Colonic mucosa (tissue), 4 donors: ENCODE measurements at regions not wholly inside any gene's neighbourhood (a gene's known extent, or its start where the extent isn't known, plus 50 kb on each side); places are given as distances from the start of the nearest gene placed in this dataset.

Experiments
- DNase-seq: peaks from one replicate; pipeline ENCODE4 v3.0.0-alpha.2; 2020
- H3K27ac ChIP-seq: fragments of 200-600 bp; one replicate; pipeline ENCODE4 v1.8.0; 2021
- H3K27me3 ChIP-seq: fragments of 200-600 bp; one replicate; pipeline ENCODE4 v1.8.0; 2021
- H3K36me3 ChIP-seq: fragments of 200-600 bp; one replicate; pipeline ENCODE4 v1.8.0; 2021
- H3K4me1 ChIP-seq: fragments of 200-600 bp; one replicate; pipeline ENCODE4 v1.8.0; 2021; ENCODE audit warnings: mild to moderate bottlenecking
- H3K4me3 ChIP-seq: fragments of 200-600 bp; one replicate; pipeline ENCODE4 v1.8.0; 2021
- H3K9ac ChIP-seq, 2 donors: one replicate each; pipeline ENCODE4 v1.7.0; 2013; ENCODE audit warnings: control low read depth in 2 of 2, low read depth in 2 of 2, low read length in 2 of 2
- H3K9me3 ChIP-seq: fragments of 200-600 bp; one replicate; pipeline ENCODE4 v1.8.0; 2021
- intact Hi-C: fragments of 100-400 bp; cut with DNase I; formaldehyde crosslinking; loops from one replicate; pipeline ENCODE4 v1.14.1; 2022
- TF ChIP-seq, protein P1 (sequence below): fragments of 200-600 bp; IDR thresholded peaks from one replicate; pipeline ENCODE4 v1.8.0; 2022; ENCODE audit warnings: antibody characterized with exemption, mild to moderate bottlenecking
- donor health status: healthy.
- donor health status: DM: no; HTN: no; CAD: no.
- donor health status: DM: no; HTN: no; CAD: no.

DNA sequence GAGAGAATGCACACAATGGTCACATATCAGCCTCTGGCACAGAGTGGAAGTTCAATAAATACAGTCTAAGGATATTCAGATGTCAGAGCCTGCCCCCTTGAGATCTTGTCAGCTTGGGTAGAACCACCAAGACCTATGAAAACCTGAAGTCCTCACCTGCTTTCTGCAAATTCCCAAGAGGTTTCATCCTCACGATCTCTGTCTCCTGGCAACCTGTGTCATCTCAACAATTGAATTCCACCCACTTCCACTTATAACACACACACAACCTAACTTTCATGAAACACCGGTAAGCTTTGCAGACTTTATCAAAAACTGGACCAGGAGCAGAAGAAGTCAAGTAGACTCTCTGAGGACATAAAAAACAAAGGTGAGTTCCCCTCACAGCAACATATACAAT lies 151.6 kb upstream of the SLC30A5 start:
- no peak overlapping the region for H3K9ac ChIP-seq

DNA sequence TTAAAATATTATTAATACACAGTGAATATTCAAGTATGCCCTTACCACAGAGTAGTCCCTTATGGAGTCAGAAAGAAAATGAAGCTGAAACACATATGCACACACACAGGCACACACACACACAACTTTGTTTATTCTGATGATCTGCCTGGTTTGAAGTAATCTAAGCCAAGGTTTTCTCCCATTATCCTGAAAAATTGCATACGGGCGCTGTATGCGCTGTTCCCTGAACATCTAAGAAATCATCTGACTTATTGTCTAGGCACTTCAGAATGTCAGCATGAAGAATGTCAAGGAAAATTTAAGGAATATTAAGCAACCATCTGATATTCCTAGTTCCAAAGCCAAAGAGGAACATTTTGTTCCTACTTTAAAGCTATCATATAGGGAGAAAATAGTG lies 147.1 kb upstream of the SLC30A5 start:
- Histone ChIP-seq H3K27ac (no peak overlapping the region), H3K4me3 (no peak overlapping the region), H3K4me1 (no peaks in the 10 kb centered on the region), H3K9ac (no peak overlapping the region), H3K27me3 (no peaks in the 10 kb centered on the region), H3K36me3 (no peaks in the 10 kb centered on the region), H3K9me3 (no peaks in the 10 kb centered on the region)
- DNase-seq, result no peak
- TF ChIP-seq, protein P1, sequence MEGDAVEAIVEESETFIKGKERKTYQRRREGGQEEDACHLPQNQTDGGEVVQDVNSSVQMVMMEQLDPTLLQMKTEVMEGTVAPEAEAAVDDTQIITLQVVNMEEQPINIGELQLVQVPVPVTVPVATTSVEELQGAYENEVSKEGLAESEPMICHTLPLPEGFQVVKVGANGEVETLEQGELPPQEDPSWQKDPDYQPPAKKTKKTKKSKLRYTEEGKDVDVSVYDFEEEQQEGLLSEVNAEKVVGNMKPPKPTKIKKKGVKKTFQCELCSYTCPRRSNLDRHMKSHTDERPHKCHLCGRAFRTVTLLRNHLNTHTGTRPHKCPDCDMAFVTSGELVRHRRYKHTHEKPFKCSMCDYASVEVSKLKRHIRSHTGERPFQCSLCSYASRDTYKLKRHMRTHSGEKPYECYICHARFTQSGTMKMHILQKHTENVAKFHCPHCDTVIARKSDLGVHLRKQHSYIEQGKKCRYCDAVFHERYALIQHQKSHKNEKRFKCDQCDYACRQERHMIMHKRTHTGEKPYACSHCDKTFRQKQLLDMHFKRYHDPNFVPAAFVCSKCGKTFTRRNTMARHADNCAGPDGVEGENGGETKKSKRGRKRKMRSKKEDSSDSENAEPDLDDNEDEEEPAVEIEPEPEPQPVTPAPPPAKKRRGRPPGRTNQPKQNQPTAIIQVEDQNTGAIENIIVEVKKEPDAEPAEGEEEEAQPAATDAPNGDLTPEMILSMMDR, result no peak
- intact Hi-C loops, result no loop called here

More for the DNA sequence above, 151.6 kb upstream of the SLC30A5 start:
- no peak for DNase-seq
- no peaks in the 10 kb centered on the region for H3K9me3 ChIP-seq
- H3K36me3 ChIP-seq, result no peaks in the 10 kb centered on the region
- no peak overlapping the region for H3K27ac ChIP-seq
- no peak overlapping the region for H3K4me3 ChIP-seq
- intact Hi-C loops, result no loop called here
- H3K4me1 ChIP-seq, result no peaks in the 10 kb centered on the region
- TF ChIP-seq, protein P1, result no peak
- no peaks in the 10 kb centered on the region for H3K27me3 ChIP-seq

DNA sequence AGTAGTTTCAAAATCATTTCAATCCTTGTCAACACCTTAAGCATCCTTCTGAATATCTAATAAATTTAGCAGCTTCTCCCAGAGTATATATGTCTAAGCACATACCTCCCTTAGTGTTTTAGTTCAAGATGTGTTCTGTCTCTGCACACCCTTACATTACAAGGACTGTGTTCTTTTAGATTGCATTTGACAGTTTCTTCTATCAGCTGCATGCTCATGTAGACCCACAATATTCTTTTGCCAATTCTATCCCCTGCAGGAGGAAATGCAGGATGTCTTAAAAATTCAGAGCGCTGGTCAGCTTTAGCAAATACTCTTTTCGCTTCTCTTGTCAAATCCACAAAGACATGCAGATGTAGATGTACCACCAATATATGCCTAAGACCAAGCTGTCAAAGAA lies 145.8 kb upstream of the SLC30A5 start:
- Histone ChIP-seq H3K9ac (no peak overlapping the region), H3K36me3 (no peaks in the 10 kb centered on the region), H3K27me3 (no peaks in the 10 kb centered on the region), H3K9me3 (no peaks in the 10 kb centered on the region), H3K4me3 (no peak overlapping the region), H3K27ac (no peak overlapping the region), H3K4me1 (no peaks in the 10 kb centered on the region)
- intact Hi-C loops, result no loop called here
- DNase-seq, result no peak
- TF ChIP-seq, protein P1, result no peak

DNA sequence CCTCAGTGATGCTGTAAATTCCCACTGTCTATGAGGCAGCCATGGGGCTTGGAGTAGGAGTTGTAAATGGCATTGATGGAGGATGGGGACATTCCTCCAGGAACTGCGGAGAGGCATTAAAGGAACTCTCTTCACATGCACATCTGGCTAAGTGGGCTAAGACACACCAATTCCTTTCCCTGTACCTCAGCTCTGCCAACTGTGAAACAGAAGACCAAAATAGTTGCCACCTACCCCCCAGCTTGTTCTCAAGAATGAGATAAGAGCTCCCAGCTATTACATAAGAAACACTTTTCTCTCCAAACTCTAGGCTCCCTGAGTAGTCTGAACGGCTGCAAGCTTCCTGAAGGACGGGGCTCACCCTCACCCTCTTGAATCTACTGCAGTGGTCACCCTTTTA lies 144.6 kb upstream of the SLC30A5 start:
- Histone ChIP-seq H3K9ac (no peak overlapping the region), H3K27me3 (no peaks in the 10 kb centered on the region), H3K4me3 (no peak overlapping the region), H3K36me3 (no peaks in the 10 kb centered on the region), H3K4me1 (no peaks in the 10 kb centered on the region), H3K9me3 (no peaks in the 10 kb centered on the region), H3K27ac (no peak overlapping the region)
- intact Hi-C loops, result no loop called here
- DNase-seq, result no peak
- TF ChIP-seq, protein P1, result no peak

DNA sequence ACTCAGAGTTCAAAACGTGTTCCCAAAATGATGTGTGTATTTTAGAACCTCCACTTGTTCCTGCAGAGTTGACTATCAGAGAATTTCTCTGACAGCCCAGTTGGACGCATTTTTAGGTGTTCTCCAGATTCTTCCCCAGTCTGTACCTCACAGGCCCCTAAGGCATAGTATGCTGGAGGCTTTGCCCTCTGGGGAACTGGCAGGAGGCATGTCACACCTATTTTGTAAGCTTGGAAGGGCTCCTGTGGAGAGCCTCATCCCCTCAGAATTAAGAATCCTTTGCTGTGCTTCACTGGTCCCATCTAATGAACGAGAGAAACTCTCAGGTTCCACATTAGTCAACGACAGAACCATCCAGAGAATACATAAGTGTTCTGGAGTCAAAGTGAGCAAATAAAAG lies 144.1 kb upstream of the SLC30A5 start:
- no peak overlapping the region for H3K4me3 ChIP-seq
- no peak overlapping the region for H3K9ac ChIP-seq
- DNase-seq, result no peak
- no peaks in the 10 kb centered on the region for H3K4me1 ChIP-seq
- H3K9me3 ChIP-seq, result no peaks in the 10 kb centered on the region
- intact Hi-C loops, result no loop called here
- no peaks in the 10 kb centered on the region for H3K27me3 ChIP-seq
- no peaks in the 10 kb centered on the region for H3K36me3 ChIP-seq
- TF ChIP-seq, protein P1, result no peak
- no peak overlapping the region for H3K27ac ChIP-seq

DNA sequence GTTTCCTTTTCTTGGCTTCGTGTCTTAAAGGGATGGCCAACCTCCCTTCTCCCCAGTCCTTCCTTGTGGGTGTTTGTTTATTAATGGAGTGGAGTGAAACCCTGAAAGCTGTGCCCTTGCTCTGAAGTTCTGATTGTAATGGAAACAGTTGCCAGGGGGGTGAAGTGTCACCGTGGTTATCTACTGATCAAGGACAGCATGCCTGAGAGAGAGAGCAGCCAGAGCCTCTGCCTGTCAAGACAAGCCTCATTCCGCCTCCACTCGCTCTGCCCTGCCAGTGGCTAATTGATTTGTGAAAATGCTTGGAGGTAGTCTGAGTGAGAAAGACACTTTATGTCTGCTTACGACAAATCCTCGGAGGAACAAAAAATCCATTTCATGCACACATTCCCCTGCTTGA lies 143.7 kb upstream of the SLC30A5 start:
- Histone ChIP-seq H3K4me3 (no peak overlapping the region), H3K27me3 (no peaks in the 10 kb centered on the region), H3K9me3 (no peaks in the 10 kb centered on the region), H3K9ac (no peak overlapping the region), H3K27ac (no peak overlapping the region), H3K36me3 (no peaks in the 10 kb centered on the region), H3K4me1 (no peaks in the 10 kb centered on the region)
- TF ChIP-seq, protein P1, result no peak
- intact Hi-C loops, result no loop called here
- no peak for DNase-seq
